Fibroblast of lung (primary cell): ENCODE measurements at regions not wholly inside any gene's neighbourhood (a gene's known extent, or its start where the extent isn't known, plus 50 kb on each side); places are given as distances from the start of the nearest gene placed in this dataset.

ENCODE experiments used
- EZH2 ChIP-seq: IDR thresholded peaks from 2 replicates; pipeline ENCODE4 v1.5.1; 2012; ENCODE audit warnings: low read length, control low read depth, mild to moderate bottlenecking; ENCODE audit errors: missing control alignments
- TF ChIP-seq, protein P1 (sequence below), 2 donors: IDR thresholded peaks in 1 of 2; conservative IDR thresholded peaks in 1 of 2; 1 replicate in 1 of 2; 2 replicates in 1 of 2; pipeline ENCODE4 v1.5.1; 2011 to 2012; ENCODE audit warnings: low read length in 2 of 2, control low read depth in 1 of 2, inconsistent platforms in 1 of 2, low read depth in 1 of 2, mild to moderate bottlenecking in 1 of 2

DNA sequence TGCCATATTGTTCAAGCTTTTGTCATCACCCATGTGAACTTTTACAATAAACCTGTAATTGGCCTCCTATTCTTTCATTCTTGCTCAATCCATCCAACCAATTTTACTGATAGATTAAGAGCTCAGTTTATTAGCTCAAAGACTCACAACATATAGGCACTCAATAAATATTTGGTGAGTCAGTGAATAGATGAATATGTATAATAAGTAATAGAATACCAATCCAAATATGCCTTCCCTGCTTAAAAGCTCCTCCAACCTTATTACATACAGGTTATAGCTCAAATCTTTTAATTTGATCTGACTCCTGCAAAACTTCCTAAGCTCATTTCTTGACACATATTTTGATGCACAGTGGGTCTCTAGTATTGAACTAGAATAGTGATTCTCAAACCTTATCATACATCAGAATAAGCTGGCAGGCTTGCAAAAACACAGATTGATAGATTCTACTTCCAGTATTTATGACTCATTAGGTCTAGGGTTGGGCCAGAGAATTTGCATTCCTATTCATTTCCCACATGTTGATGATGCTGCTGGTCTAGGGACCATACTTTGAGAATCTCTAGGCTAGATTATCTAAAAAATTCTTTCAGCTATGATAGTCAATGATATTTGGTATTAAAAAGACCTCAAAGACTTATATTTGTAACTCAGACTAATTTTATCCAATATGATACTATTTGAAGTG is 114.4 kb downstream of the PCTP start:
- TF ChIP-seq, protein P1, sequence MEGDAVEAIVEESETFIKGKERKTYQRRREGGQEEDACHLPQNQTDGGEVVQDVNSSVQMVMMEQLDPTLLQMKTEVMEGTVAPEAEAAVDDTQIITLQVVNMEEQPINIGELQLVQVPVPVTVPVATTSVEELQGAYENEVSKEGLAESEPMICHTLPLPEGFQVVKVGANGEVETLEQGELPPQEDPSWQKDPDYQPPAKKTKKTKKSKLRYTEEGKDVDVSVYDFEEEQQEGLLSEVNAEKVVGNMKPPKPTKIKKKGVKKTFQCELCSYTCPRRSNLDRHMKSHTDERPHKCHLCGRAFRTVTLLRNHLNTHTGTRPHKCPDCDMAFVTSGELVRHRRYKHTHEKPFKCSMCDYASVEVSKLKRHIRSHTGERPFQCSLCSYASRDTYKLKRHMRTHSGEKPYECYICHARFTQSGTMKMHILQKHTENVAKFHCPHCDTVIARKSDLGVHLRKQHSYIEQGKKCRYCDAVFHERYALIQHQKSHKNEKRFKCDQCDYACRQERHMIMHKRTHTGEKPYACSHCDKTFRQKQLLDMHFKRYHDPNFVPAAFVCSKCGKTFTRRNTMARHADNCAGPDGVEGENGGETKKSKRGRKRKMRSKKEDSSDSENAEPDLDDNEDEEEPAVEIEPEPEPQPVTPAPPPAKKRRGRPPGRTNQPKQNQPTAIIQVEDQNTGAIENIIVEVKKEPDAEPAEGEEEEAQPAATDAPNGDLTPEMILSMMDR (conservative IDR thresholded peaks at IDR 0.05 in 1 of 2, IDR thresholded peaks at IDR 0.05 in 1 of 2; ENCODE audit: low read depth in 1 of 2, low read length in 2 of 2) = no peak
- TF ChIP-seq EZH2 = no peak
